B cell (primary cell): ENCODE measurements at regions not wholly inside any gene's neighbourhood (a gene's known extent, or its start where the extent isn't known, plus 50 kb on each side); places are given as distances from the start of the nearest gene placed in this dataset.

Source experiments
- CTCF ChIP-seq: fragments of 200-600 bp; IDR thresholded peaks from one replicate; pipeline ENCODE4 v1.8.0; 2022; ENCODE audit warnings: antibody characterized with exemption, mild to moderate bottlenecking
- EZH2 ChIP-seq: IDR thresholded peaks from 2 replicates; pipeline ENCODE4 v1.6.1; 2012; ENCODE audit warnings: borderline replicate concordance, low read depth, mild to moderate bottlenecking, moderate library complexity, low read length; ENCODE audit not compliant: insufficient read depth, poor library complexity, severe bottlenecking

GRCh38 chr17:72492941-72493340, 372.1 kb downstream of the SOX9 start:
- TF ChIP-seq CTCF: no peak
- no peak for TF ChIP-seq EZH2
